ENCODE measurements at regions not wholly inside any gene's neighbourhood (a gene's known extent, or its start where the extent isn't known, plus 50 kb on each side); places are given as distances from the start of the nearest gene placed in this dataset.

DNA sequence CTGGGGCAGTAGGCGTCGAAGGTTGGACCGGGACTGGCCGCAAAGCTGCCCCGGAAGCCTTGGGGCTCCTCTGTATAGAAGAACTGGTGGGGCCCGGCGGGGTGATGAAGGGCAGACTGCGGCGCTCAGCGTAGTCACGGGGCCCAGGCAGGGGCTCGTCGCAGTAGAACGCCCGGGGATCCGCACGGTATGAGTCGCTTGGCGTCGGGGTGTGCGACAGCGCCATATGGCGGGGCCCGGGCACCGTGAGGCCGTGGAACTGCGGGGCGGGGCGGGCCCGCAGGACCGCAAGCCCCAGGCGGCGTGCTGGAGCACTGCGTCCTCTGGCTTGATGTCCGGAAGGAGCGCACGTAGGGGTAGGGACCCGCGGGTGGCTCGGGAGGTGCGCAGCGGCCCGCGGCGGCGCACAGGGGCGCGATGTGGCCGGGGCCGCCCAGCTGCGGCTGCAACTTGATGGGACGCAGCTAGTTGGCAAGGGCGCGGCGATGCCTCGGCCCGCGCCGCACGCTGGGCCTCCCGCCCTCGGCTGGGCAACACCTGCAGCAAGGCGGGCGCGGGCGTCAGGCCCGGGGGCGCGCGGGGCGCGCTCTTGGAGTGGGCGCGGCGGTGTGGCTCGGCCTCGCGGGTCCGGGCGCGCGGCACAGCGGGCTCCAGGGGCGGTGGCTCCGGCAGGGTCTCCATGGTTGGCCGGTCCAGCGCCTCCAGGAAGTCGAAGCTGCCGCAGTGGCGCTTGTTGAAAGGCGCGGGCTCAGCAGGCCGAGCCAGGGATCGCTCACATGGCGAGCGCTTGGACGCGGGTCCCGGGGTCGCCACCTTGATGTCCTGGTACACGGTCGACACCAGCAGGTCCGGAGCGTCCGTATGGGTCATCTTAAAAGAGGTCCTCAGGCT lies 251.4 kb downstream of the ANKRD30B start (continued):
- TF ChIP-seq ZBTB40 (IDR thresholded peaks at IDR 0.05) (no peak), ZBTB40 (CRISPR knock-in tag; IDR thresholded peaks at IDR 0.05) (no peak), ZNF263 (CRISPR knock-in tag; IDR thresholded peaks at IDR 0.05) (no peak), ARNT (IDR thresholded peaks at IDR 0.05) (no peak), RNF2 (conservative IDR thresholded peaks at IDR 0.05; ENCODE audit: low read depth) (no peak), ZFY (CRISPR knock-in tag; IDR thresholded peaks at IDR 0.05) (no peak), MXI1 (IDR thresholded peaks at IDR 0.05; ENCODE audit: borderline replicate concordance, low read depth, low read length) (no peak)
- TF ChIP-seq, protein P1, sequence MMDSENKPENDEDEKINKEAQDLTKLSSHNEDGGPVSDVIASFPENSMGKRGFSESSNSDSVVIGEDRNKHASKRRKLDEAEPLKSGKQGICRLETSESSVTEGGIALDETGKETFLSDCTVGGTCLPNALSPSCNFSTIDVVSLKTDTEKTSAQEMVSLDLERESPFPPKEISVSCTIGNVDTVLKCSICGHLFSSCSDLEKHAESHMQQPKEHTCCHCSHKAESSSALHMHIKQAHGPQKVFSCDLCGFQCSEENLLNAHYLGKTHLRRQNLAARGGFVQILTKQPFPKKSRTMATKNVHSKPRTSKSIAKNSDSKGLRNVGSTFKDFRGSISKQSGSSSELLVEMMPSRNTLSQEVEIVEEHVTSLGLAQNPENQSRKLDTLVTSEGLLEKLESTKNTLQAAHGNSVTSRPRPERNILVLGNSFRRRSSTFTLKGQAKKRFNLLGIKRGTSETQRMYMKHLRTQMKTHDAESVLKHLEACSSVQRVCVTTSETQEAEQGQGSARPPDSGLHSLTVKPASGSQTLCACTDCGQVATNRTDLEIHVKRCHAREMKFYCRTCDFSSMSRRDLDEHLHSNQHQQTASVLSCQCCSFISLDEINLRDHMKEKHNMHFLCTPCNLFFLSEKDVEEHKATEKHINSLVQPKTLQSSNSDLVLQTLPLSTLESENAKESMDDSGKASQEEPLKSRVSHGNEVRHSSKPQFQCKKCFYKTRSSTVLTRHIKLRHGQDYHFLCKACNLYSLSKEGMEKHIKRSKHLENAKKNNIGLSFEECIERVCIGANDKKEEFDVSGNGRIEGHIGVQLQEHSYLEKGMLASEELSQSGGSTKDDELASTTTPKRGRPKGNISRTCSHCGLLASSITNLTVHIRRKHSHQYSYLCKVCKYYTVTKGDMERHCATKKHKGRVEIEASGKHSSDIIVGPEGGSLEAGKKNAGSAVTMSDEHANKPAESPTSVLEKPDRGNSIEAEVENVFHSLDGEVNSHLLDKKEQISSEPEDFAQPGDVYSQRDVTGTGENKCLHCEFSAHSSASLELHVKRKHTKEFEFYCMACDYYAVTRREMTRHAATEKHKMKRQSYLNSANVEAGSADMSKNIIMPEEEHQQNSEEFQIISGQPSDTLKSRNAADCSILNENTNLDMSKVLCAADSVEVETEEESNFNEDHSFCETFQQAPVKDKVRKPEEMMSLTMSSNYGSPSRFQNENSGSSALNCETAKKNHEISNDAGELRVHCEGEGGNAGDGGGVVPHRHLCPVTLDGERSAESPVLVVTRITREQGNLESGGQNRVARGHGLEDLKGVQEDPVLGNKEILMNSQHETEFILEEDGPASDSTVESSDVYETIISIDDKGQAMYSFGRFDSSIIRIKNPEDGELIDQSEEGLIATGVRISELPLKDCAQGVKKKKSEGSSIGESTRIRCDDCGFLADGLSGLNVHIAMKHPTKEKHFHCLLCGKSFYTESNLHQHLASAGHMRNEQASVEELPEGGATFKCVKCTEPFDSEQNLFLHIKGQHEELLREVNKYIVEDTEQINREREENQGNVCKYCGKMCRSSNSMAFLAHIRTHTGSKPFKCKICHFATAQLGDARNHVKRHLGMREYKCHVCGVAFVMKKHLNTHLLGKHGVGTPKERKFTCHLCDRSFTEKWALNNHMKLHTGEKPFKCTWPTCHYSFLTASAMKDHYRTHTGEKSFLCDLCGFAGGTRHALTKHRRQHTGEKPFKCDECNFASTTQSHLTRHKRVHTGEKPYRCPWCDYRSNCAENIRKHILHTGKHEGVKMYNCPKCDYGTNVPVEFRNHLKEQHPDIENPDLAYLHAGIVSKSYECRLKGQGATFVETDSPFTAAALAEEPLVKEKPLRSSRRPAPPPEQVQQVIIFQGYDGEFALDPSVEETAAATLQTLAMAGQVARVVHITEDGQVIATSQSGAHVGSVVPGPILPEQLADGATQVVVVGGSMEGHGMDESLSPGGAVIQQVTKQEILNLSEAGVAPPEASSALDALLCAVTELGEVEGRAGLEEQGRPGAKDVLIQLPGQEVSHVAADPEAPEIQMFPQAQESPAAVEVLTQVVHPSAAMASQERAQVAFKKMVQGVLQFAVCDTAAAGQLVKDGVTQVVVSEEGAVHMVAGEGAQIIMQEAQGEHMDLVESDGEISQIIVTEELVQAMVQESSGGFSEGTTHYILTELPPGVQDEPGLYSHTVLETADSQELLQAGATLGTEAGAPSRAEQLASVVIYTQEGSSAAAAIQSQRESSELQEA (CRISPR knock-in tag; IDR thresholded peaks at IDR 0.05; ENCODE audit: not compliant biosample characterization), result no peak
